ENCODE measurements at regions not wholly inside any gene's neighbourhood (a gene's known extent, or its start where the extent isn't known, plus 50 kb on each side); places are given as distances from the start of the nearest gene placed in this dataset.
A peak's percentile ranks its signal among the peaks of the same experiment; 100 is the strongest.

DNA sequence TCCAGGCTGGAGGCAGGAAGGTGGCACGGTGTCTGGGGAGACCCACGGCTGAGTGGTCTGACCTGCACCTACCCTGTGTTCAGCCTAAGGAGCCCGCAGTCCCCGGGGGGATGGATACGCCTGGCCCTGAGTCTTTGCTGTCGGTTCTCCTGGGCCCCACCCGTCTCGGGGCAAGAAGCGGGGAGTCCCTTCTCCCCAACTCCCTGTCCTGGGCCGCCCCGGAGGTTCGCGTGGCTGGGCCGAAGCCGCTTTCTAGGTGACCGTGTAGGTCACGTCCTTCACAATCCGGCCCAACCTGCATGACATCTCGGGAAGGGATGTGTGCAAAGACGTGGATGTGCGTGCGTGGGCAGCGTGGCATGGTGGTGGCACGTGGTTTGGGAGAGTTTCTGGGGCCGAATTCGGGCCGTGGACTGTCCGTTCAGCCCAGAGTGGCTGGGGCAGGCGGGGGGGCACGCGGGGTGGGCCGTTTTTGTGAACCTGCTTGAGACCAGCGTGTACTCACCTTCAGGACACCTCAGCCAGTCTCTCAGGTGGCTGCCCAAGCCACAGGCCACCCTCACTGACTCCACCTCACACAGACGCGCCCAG is 103.3 kb downstream of the PTPRS start:
- no peak overlapping the region for H3K4me3 ChIP-seq (ENCODE audit: low read depth, low read length)
- DNase-seq (ENCODE audit: low read depth) = no peak
- TF ChIP-seq, protein P1, sequence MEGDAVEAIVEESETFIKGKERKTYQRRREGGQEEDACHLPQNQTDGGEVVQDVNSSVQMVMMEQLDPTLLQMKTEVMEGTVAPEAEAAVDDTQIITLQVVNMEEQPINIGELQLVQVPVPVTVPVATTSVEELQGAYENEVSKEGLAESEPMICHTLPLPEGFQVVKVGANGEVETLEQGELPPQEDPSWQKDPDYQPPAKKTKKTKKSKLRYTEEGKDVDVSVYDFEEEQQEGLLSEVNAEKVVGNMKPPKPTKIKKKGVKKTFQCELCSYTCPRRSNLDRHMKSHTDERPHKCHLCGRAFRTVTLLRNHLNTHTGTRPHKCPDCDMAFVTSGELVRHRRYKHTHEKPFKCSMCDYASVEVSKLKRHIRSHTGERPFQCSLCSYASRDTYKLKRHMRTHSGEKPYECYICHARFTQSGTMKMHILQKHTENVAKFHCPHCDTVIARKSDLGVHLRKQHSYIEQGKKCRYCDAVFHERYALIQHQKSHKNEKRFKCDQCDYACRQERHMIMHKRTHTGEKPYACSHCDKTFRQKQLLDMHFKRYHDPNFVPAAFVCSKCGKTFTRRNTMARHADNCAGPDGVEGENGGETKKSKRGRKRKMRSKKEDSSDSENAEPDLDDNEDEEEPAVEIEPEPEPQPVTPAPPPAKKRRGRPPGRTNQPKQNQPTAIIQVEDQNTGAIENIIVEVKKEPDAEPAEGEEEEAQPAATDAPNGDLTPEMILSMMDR (IDR thresholded peaks at IDR 0.05; ENCODE audit: insufficient read depth, low read length) = no peak

DNA sequence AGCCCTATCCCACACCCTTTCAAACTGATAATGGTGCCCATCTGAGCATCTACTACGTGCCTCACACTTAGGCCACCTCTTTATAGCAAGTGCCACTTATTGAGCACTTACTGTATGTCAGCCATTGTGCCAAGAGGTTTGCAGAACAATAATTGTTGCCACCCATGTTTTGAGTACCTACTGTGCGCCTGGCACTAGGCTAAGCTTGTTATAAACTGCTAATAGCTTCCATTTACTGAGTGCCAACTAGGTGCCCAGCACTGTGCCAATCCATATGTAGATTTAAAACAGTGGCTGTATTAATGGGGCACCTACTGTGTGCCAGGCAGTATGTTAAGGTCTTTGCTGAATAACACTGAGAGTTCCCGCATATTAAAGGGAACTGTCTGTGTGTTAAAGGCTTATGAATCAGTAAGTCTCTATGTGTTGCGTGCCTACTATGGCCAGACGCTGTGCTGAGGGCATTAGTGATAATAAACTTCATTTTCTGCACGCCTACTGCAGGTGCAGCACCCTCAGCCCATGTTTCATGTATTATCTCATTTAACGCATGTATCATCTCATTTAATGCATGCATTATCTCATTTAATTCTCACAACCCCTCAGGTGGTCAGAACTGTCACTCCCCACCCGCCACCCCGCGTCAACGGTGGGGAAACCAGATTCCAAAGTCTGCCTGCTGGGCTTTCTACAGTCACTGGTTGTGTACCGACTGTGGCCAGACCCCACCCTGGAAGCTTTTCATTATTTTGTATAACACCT is 105.0 kb downstream of the PTPRS start:
- TF ChIP-seq, protein P1 (IDR thresholded peaks at IDR 0.05; ENCODE audit: insufficient read depth, low read length) = no peak
- H3K4me3 ChIP-seq (ENCODE audit: low read depth, low read length) = no peak overlapping the region
- DNase-seq (ENCODE audit: low read depth) = no peak

DNA sequence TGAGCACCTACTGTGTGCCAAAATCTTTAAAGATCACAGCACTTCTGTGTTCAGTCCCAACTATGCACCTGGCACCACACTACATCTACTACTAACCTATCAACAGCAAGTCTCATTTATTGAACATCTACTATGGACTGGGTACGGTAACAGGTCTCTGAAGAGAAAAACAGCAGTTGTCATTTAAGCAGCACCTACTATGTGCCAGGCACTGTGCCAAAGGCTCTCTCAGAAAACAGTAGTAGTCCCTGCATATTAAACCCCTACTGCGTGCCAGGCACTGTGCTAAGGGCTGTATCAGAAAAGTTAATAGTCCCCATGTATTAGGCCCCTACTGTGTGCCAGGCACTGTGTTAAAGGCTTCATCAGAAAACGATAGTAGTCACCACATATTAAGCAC is 106.2 kb downstream of the PTPRS start:
- H3K4me3 ChIP-seq (ENCODE audit: low read depth, low read length) = no peak overlapping the region
- TF ChIP-seq, protein P1 (IDR thresholded peaks at IDR 0.05; ENCODE audit: insufficient read depth, low read length) = no peak
- DNase-seq (ENCODE audit: low read depth) = no peak

DNA sequence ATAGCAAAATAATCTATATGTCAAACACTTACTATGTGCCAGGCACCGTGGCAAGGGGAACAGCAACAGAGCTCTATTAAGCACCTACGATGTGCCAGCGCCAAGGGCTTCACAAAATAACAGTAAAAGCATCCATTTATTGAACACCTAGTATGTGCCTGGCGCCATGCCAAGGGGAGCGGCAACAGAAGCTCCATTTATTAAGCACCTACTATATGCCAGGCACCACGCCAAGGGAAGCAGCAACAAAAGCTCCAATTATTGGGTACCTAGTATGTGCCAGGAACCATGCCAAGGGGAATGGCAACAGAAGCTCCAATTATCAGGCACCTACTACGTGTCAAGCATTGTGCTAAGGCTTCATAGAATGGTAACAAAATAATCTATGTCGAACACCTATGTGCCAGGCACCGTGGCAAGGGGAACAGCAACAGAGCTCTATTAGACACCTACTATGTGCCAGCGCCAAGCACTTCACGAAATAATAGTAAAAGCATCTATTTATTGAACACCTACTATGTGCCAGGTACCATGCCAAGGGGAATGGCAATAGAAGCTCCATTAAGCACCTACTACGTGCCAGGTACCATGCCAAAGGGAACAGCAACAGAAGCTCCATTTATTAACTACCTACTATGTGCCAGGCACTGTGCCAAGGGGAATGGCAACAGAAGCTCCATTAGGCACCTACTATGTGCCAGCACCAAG is 107.7 kb downstream of the PTPRS start:
- no peak overlapping the region for H3K4me3 ChIP-seq (ENCODE audit: low read depth, low read length)
- TF ChIP-seq, protein P1 (IDR thresholded peaks at IDR 0.05; ENCODE audit: insufficient read depth, low read length) = no peak
- no peak for DNase-seq (ENCODE audit: low read depth)

DNA sequence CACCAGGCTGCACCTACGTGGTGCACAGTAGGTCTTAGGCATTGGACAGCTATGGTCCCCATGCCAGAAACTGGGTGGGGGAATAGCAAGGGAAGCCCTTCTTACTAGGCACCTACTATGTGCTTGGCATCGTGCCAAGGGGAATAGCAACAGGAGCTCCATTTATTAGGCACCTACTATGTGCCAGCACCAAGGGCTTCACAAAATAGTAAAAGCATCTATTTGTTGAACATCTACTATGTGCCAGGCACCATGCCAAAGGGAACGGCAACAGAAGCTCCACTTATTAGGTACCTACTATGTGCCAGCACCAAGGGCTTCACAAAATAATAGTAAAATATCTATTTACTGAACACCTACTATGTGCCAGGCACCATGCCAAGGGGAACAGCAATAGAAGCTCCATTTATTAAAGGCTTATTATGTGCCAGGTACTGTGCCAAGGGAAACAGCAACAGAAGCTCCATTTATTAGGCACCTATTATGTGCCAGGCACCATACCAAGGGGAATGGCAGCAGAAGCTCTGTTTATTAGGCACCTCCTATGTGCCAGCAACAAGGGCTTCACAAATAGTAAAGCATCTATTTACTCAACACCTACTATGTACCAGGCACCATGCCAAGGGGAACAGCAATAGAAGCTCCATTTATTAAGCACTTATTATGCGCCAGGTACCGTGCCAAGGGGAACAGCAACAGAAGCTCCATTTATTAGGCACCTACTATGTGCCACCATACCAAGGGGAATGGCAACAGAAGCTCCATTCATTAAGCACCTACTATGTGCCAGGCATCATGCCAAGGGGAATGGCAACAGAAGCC is 108.5 kb downstream of the PTPRS start:
- DNase-seq (ENCODE audit: low read depth) = peak; percentile 22
- TF ChIP-seq, protein P1 (IDR thresholded peaks at IDR 0.05; ENCODE audit: insufficient read depth, low read length) = no peak
- H3K4me3 ChIP-seq (ENCODE audit: low read depth, low read length) = no peak overlapping the region

DNA sequence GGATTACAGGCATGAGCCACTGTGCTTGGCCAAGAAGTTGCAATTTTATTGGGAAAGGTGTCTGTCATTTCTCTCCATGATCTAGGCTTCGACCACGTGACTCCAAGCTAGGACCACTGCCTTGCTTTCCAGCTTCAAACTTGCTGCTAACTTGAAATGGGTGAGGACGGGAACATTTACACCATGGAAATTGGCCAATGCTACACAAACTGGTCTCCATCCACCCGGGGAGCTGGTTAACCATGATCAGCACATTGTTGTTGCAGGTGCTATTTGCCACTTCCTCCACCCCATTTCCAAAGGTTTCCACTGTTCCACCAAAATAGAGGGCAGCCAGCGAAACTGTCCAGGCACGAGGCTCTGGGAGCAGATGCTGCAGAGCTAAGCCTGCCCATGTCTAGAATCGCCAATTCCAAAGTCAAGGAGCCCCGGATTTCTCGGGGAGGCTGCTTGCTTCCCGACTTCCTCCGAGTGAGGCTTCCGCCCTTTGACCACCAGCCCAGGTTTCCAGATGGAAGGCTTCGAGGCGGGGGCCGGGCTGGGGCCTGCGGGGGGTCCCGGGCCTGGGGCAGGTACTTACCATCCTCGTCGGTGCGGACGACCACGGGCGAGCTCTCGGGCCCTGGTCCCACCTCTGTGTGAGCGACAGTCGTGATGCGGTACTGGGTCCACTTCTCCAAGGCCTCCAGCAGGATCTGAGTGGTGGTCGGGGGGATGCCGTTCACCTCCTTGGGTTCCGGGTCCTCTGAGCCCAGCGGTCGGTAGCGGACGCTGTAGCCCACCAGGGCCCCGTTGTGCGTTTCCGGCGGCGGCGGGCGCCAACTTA is 109.7 kb downstream of the PTPRS start:
- DNase-seq (ENCODE audit: low read depth) = no peak
- H3K4me3 ChIP-seq (ENCODE audit: low read depth, low read length) = no peak overlapping the region
- TF ChIP-seq, protein P1 (IDR thresholded peaks at IDR 0.05; ENCODE audit: insufficient read depth, low read length) = no peak
